Naive B cell (primary cell): ENCODE measurements at regions not wholly inside any gene's neighbourhood (a gene's known extent, or its start where the extent isn't known, plus 50 kb on each side); places are given as distances from the start of the nearest gene placed in this dataset.
"Not testable (repeated sequence)": the region's sequence is repeated elsewhere in the genome, so short reads cannot be mapped to it uniquely, and the experiment has no call there.

Experiments
- ATAC-seq, 2 donors: fragments of 150-1000 bp; cut with Tn5 transposase; 2 replicates each; pipeline ENCODE4 v1.10.0; 2021; ENCODE audit warnings: low read depth in 2 of 2, mild to moderate bottlenecking in 2 of 2, moderate library complexity in 2 of 2
- DNase-seq: peaks from one replicate; pipeline ENCODE4 v3.0.0; 2022
- H3K27ac Mint-ChIP-seq, 6 donors: one replicate each; pipeline ENCODE4 v1.8.0; 2020 to 2022; ENCODE audit warnings: mild to moderate bottlenecking in 6 of 6, mixed read lengths in 6 of 6, moderate library complexity in 5 of 6, inconsistent platforms in 2 of 6
- H3K27me3 Mint-ChIP-seq, 3 donors: one replicate each; pipeline ENCODE4 v1.8.0; 2021 to 2022; ENCODE audit warnings: mixed read lengths in 3 of 3, mild to moderate bottlenecking in 1 of 3
- H3K36me3 Mint-ChIP-seq, 2 donors: one replicate each; pipeline ENCODE4 v1.8.0; 2020 to 2022; ENCODE audit warnings: mixed read lengths in 2 of 2, inconsistent platforms in 1 of 2, mild to moderate bottlenecking in 1 of 2
- H3K4me1 Mint-ChIP-seq, 3 donors: one replicate each; pipeline ENCODE4 v1.8.0; 2020 to 2022; ENCODE audit warnings: mixed read lengths in 3 of 3, inconsistent platforms in 1 of 3, mild to moderate bottlenecking in 1 of 3, moderate library complexity in 1 of 3
- H3K4me3 Mint-ChIP-seq, 8 donors: one replicate each; pipeline ENCODE4 v1.8.0; 2020 to 2022; ENCODE audit warnings: mild to moderate bottlenecking in 8 of 8, mixed read lengths in 8 of 8, moderate library complexity in 8 of 8, inconsistent platforms in 2 of 8
- H3K9me3 Mint-ChIP-seq, 7 donors: one replicate each; pipeline ENCODE4 v1.8.0; 2020 to 2022; ENCODE audit warnings: mixed read lengths in 7 of 7, mild to moderate bottlenecking in 5 of 7, inconsistent platforms in 2 of 7, moderate library complexity in 1 of 7

- peaks cover 0 to 4% of the 10 kb centered on the region in 2 donors for H3K36me3 Mint-ChIP-seq
- H3K27ac Mint-ChIP-seq: no peak overlapping the region
- no peak for ATAC-seq
- peaks cover 0 to 7% (median 0%) of the 10 kb centered on the region in 7 donors for H3K9me3 Mint-ChIP-seq
- peaks cover 4 to 25% (median 23%) of the 10 kb centered on the region in 3 donors for H3K27me3 Mint-ChIP-seq
- H3K4me1 Mint-ChIP-seq: no peaks in the 10 kb centered on the region
- H3K4me3 Mint-ChIP-seq: no peak overlapping the region
- DNase-seq: no peak
These were observed 231.8 kb upstream of the RBBP8 start for GRCh38 chr18:22701326-22701725.

- peaks cover 0 to 4% of the 10 kb centered on the region in 2 donors for H3K36me3 Mint-ChIP-seq
These were observed 231.3 kb upstream of the RBBP8 start for GRCh38 chr18:22701795-22702194.

GRCh38 chr18:22702806-22703205 lies 230.3 kb upstream of the RBBP8 start:
- DNase-seq (no peak), ATAC-seq (no peak)
- H3K27ac Mint-ChIP-seq: no peak overlapping the region
- H3K9me3 Mint-ChIP-seq: peaks cover 0 to 7% (median 0%) of the 10 kb centered on the region in 7 donors
- no peak overlapping the region for H3K4me3 Mint-ChIP-seq
- H3K36me3 Mint-ChIP-seq: peaks cover 0 to 4% of the 10 kb centered on the region in 2 donors
- no peaks in the 10 kb centered on the region for H3K4me1 Mint-ChIP-seq
- H3K27me3 Mint-ChIP-seq: peaks cover 4 to 16% (median 14%) of the 10 kb centered on the region in 3 donors

More at GRCh38 chr18:22701795-22702194, 231.3 kb upstream of the RBBP8 start:
- no peaks in the 10 kb centered on the region for H3K4me1 Mint-ChIP-seq
- no peak for ATAC-seq
- peaks cover 0 to 7% (median 0%) of the 10 kb centered on the region in 7 donors for H3K9me3 Mint-ChIP-seq
- no peak overlapping the region for H3K27ac Mint-ChIP-seq
- H3K4me3 Mint-ChIP-seq: no peak overlapping the region
- no peak for DNase-seq
- H3K27me3 Mint-ChIP-seq: peaks cover 4 to 20% (median 18%) of the 10 kb centered on the region in 3 donors

GRCh38 chr18:22703883-22704585 lies 229.1 kb upstream of the RBBP8 start:
- peaks cover 4 to 16% (median 11%) of the 10 kb centered on the region in 3 donors for H3K27me3 Mint-ChIP-seq
- H3K9me3 Mint-ChIP-seq: peaks cover 0 to 7% (median 0%) of the 10 kb centered on the region in 7 donors
- peak; percentile 13 for DNase-seq
- H3K27ac Mint-ChIP-seq: no peak overlapping the region
- H3K4me3 Mint-ChIP-seq: no peak overlapping the region
- no peaks in the 10 kb centered on the region for H3K4me1 Mint-ChIP-seq
- no peak for ATAC-seq
- H3K36me3 Mint-ChIP-seq: peaks cover 0 to 4% of the 10 kb centered on the region in 2 donors

GRCh38 chr18:22704586-22704918 lies 228.6 kb upstream of the RBBP8 start:
- Mint-ChIP-seq H3K4me3 (no peak overlapping the region), H3K27ac (no peak overlapping the region), H3K36me3 (peaks cover 0 to 4% of the 10 kb centered on the region in 2 donors), H3K9me3 (peaks cover 0 to 6% (median 0%) of the 10 kb centered on the region in 7 donors), H3K4me1 (no peaks in the 10 kb centered on the region), H3K27me3 (peaks cover 4 to 16% (median 11%) of the 10 kb centered on the region in 3 donors)
- DNase-seq: no peak
- no peak for ATAC-seq

- peaks cover 2 to 16% (median 9%) of the 10 kb centered on the region in 3 donors for H3K27me3 Mint-ChIP-seq
These were observed 227.8 kb upstream of the RBBP8 start for GRCh38 chr18:22705328-22705727.

GRCh38 chr18:22706025-22706424 lies 227.1 kb upstream of the RBBP8 start:
- ATAC-seq, DNase-seq, H3K4me1 Mint-ChIP-seq, H3K4me3 Mint-ChIP-seq, H3K36me3 Mint-ChIP-seq, H3K27ac Mint-ChIP-seq, H3K9me3 Mint-ChIP-seq: not testable (repeated sequence)
- H3K27me3 Mint-ChIP-seq: peaks cover 4 to 16% (median 10%) of the 10 kb centered on the region in 3 donors

More at GRCh38 chr18:22705328-22705727, 227.8 kb upstream of the RBBP8 start:
- Mint-ChIP-seq H3K36me3 (no peaks in the 10 kb centered on the region), H3K27ac (no peak overlapping the region), H3K4me3 (no peak overlapping the region), H3K9me3 (peaks cover 0 to 4% (median 0%) of the 10 kb centered on the region in 7 donors), H3K4me1 (no peaks in the 10 kb centered on the region)
- DNase-seq (no peak), ATAC-seq (no peak)

GRCh38 chr18:22709288-22710060 lies 223.7 kb upstream of the RBBP8 start:
- peaks cover 0 to 10% (median 4%) of the 10 kb centered on the region in 3 donors for H3K27me3 Mint-ChIP-seq
- H3K4me1 Mint-ChIP-seq: no peaks in the 10 kb centered on the region
- no peaks in the 10 kb centered on the region for H3K36me3 Mint-ChIP-seq
- DNase-seq (no peak), ATAC-seq (no peak)
- H3K27ac Mint-ChIP-seq: no peak overlapping the region
- H3K9me3 Mint-ChIP-seq: peaks cover 0 to 4% (median 0%) of the 10 kb centered on the region in 7 donors
- H3K4me3 Mint-ChIP-seq: no peak overlapping the region

- no peaks in the 10 kb centered on the region for H3K36me3 Mint-ChIP-seq
- peaks cover 0 to 4% (median 0%) of the 10 kb centered on the region in 7 donors for H3K9me3 Mint-ChIP-seq
- ATAC-seq: no peak
- no peak overlapping the region for H3K27ac Mint-ChIP-seq
- peaks cover 0 to 8% (median 4%) of the 10 kb centered on the region in 3 donors for H3K27me3 Mint-ChIP-seq
- no peak overlapping the region for H3K4me3 Mint-ChIP-seq
- no peak for DNase-seq
- H3K4me1 Mint-ChIP-seq: no peaks in the 10 kb centered on the region
These were observed 222.4 kb upstream of the RBBP8 start for GRCh38 chr18:22710673-22711191.

- DNase-seq: no peak
- Mint-ChIP-seq H3K4me3 (no peak overlapping the region), H3K27ac (no peak overlapping the region), H3K9me3 (no peaks in the 10 kb centered on the region), H3K27me3 (peaks cover 0 to 4% (median 4%) of the 10 kb centered on the region in 3 donors), H3K36me3 (no peaks in the 10 kb centered on the region), H3K4me1 (no peaks in the 10 kb centered on the region)
- ATAC-seq: no peak
These were observed 221.9 kb upstream of the RBBP8 start for GRCh38 chr18:22711192-22711685.

- no peak for ATAC-seq
- Mint-ChIP-seq H3K27ac (no peak overlapping the region), H3K4me3 (no peak overlapping the region), H3K27me3 (peaks cover 0 to 8% (median 4%) of the 10 kb centered on the region in 3 donors), H3K4me1 (no peaks in the 10 kb centered on the region), H3K9me3 (no peaks in the 10 kb centered on the region), H3K36me3 (no peaks in the 10 kb centered on the region)
- DNase-seq: no peak
These were observed 219.6 kb upstream of the RBBP8 start for GRCh38 chr18:22713511-22713910.

GRCh38 chr18:22717536-22717935 lies 215.6 kb upstream of the RBBP8 start:
- ATAC-seq, DNase-seq, H3K27ac Mint-ChIP-seq, H3K27me3 Mint-ChIP-seq, H3K36me3 Mint-ChIP-seq, H3K4me3 Mint-ChIP-seq, H3K9me3 Mint-ChIP-seq, H3K4me1 Mint-ChIP-seq: not testable (repeated sequence)

GRCh38 chr18:22723221-22723620 lies 209.9 kb upstream of the RBBP8 start:
- DNase-seq: no peak
- H3K4me3 Mint-ChIP-seq: no peak overlapping the region
- no peaks in the 10 kb centered on the region for H3K4me1 Mint-ChIP-seq
- H3K36me3 Mint-ChIP-seq: no peaks in the 10 kb centered on the region
- H3K27me3 Mint-ChIP-seq: peaks cover 1 to 5% (median 1%) of the 10 kb centered on the region in 3 donors
- ATAC-seq: no peak
- H3K27ac Mint-ChIP-seq: no peak overlapping the region
- H3K9me3 Mint-ChIP-seq: peaks cover 0 to 4% (median 0%) of the 10 kb centered on the region in 7 donors
